Right cardiac atrium (tissue), 5 donors: ENCODE measurements at regions not wholly inside any gene's neighbourhood (a gene's known extent, or its start where the extent isn't known, plus 50 kb on each side); places are given as distances from the start of the nearest gene placed in this dataset.
A peak's percentile ranks its signal among the peaks of the same experiment; 100 is the strongest.

Experiments used
- ATAC-seq, 2 donors: fragments of 200-7000 bp; cut with Tn5 transposase; one replicate each; pipeline versions ENCODE4 v1.8.0 to v1.9.1; 2020; ENCODE audit warnings: moderate library complexity in 2 of 2, mild to moderate bottlenecking in 1 of 2
- DNase-seq, 3 donors: peaks; one replicate each; pipeline ENCODE4 v3.0.0-alpha.2; 2020
- H3K27ac ChIP-seq: one replicate; pipeline ENCODE4 v1.5.1; 2013; ENCODE audit warnings: mild to moderate bottlenecking, low read length, control low read depth, moderate library complexity
- H3K27me3 ChIP-seq: one replicate; pipeline ENCODE4 v1.6.1; 2013; ENCODE audit not compliant: control insufficient read depth, insufficient read depth
- H3K4me1 ChIP-seq: one replicate; pipeline ENCODE4 v1.6.1; 2013; ENCODE audit warnings: low read length; ENCODE audit not compliant: control insufficient read depth, insufficient read depth
- H3K4me3 ChIP-seq: one replicate; pipeline ENCODE4 v1.5.1; 2013; ENCODE audit warnings: low read length, control low read depth
- H3K9me3 ChIP-seq: one replicate; pipeline ENCODE4 v1.6.1; 2013; ENCODE audit warnings: low read length; ENCODE audit not compliant: control insufficient read depth
- WGBS: extraction: QIAGEN DNeasy Blood & Tissue Kit; methylation state at CpG from one replicate; pipeline ENCODE4 v1.1.7; 2013; 5-methylcytosine and 5-hydroxymethylcytosine counted together
- intact Hi-C, 4 donors: fragments of 100-400 bp; cut with DNase I; formaldehyde crosslinking; loops; one replicate each; pipeline versions ENCODE4 v1.11.0 to v1.14.0; 2022 to 2023
- donor health status: healthy with polysubstance abuse.
- donor health status: DM: no; HTN: yes; CAD: no.
- donor health status: DM: no; HTN: no; CAD: no.
- donor health status: DM: no; HTN: yes; CAD: no; lungs with severe emphysema.
- donor health status: DM: yes; HTN: yes; CAD: no.

GRCh38 chr3:31275038-31275572 lies 257.6 kb upstream of the STT3B start:
- H3K4me3 ChIP-seq, result no peak overlapping the region
- DNase-seq, result no peak
- H3K4me1 ChIP-seq, result peaks cover 2% of the 10 kb centered on the region
- H3K27me3 ChIP-seq, result no peaks in the 10 kb centered on the region
- 40% methylated on average over 3 of the region's 3 CpGs for WGBS
- H3K27ac ChIP-seq, result no peak overlapping the region
- ATAC-seq, result peak in 1 of 2 donors; percentile 39
- H3K9me3 ChIP-seq, result no peaks in the 10 kb centered on the region
- intact Hi-C loops, result no loop called here

- peaks cover 2% of the 10 kb centered on the region for H3K4me1 ChIP-seq
- H3K9me3 ChIP-seq, result no peaks in the 10 kb centered on the region
- ATAC-seq (no peak), DNase-seq (no peak)
- no peak overlapping the region for H3K27ac ChIP-seq
- no peak overlapping the region for H3K4me3 ChIP-seq
- intact Hi-C loops, result no loop called here
- H3K27me3 ChIP-seq, result no peaks in the 10 kb centered on the region
- WGBS, result 82% methylated on average over 3 of the region's 3 CpGs
Measured at GRCh38 chr3:31275583-31275982, 257.1 kb upstream of the STT3B start.

- H3K4me3 ChIP-seq, result no peak overlapping the region
- H3K27me3 ChIP-seq, result no peaks in the 10 kb centered on the region
- WGBS, result 24% methylated on average over 2 of the region's 2 CpGs
- intact Hi-C loops, result no loop called here
- ATAC-seq (peak; percentile 29 to 49), DNase-seq (no peak)
- no peak overlapping the region for H3K27ac ChIP-seq
- H3K9me3 ChIP-seq, result no peaks in the 10 kb centered on the region
- H3K4me1 ChIP-seq, result peaks cover 2% of the 10 kb centered on the region
Measured at GRCh38 chr3:31277582-31277981, 255.1 kb upstream of the STT3B start.

- Histone ChIP-seq H3K4me3 (no peak overlapping the region), H3K27ac (no peak overlapping the region), H3K4me1 (peaks cover 2% of the 10 kb centered on the region), H3K9me3 (no peaks in the 10 kb centered on the region), H3K27me3 (no peaks in the 10 kb centered on the region)
- DNase-seq (no peak), ATAC-seq (no peak)
- intact Hi-C loops, result no loop called here
- 96% methylated on average over 5 of the region's 5 CpGs for WGBS
Measured at GRCh38 chr3:31278532-31278931, 254.2 kb upstream of the STT3B start.

- H3K27ac ChIP-seq, result no peak overlapping the region
- WGBS, result 36% methylated on average over 1 of the region's 1 CpG
Measured at GRCh38 chr3:31284776-31285175, 247.9 kb upstream of the STT3B start.

DNA sequence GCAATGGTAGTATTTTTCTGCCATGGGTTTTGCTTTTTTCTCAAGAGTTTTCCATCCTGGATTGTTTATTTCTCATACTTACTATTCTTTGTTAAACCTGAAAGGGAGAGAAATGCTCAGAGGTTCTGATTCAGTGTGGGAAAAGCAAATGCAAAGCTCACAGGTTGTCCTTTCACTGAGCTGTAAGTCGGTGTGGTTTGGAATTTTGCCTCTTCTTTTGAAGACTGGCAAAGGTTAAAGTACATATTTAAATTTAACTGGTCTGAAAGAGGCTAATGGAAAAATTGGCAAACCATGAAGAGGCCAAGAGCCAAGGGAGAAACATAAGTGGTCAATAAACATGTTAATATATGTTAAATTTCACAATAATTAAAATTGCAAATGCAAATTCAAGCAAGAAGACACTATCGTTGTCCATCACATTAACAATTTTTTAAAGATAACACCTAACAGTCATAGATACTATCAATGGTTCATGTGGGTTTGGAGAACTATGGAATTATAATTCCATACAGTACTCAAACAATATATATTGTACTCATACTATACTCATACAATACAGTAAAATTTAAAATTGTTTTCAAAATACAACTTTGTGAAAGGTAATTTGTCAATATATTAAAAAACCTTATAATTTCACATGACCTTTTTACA lies 246.8 kb upstream of the STT3B start:
- no peak for DNase-seq
- Histone ChIP-seq H3K4me1 (no peaks in the 10 kb centered on the region), H3K27ac (no peak overlapping the region), H3K27me3 (no peaks in the 10 kb centered on the region), H3K4me3 (no peak overlapping the region), H3K9me3 (no peaks in the 10 kb centered on the region)
- intact Hi-C loops, result no loop called here
- no peak for ATAC-seq
- WGBS, result 92% methylated on average over 2 of the region's 2 CpGs

More at GRCh38 chr3:31284776-31285175, 247.9 kb upstream of the STT3B start:
- no peaks in the 10 kb centered on the region for H3K9me3 ChIP-seq
- DNase-seq, result no peak
- no peaks in the 10 kb centered on the region for H3K27me3 ChIP-seq
- no peaks in the 10 kb centered on the region for H3K4me1 ChIP-seq
- no peak overlapping the region for H3K4me3 ChIP-seq
- intact Hi-C loops, result no loop called here
- no peak for ATAC-seq

GRCh38 chr3:31288224-31288623 lies 244.5 kb upstream of the STT3B start:
- intact Hi-C loops, result no loop called here
- H3K4me1 ChIP-seq, result no peaks in the 10 kb centered on the region
- DNase-seq, result no peak
- H3K27me3 ChIP-seq, result no peaks in the 10 kb centered on the region
- WGBS, result 89% methylated on average over 9 of the region's 9 CpGs
- H3K4me3 ChIP-seq, result no peak overlapping the region
- ATAC-seq, result peak in 1 of 2 donors; percentile 16
- H3K27ac ChIP-seq, result no peak overlapping the region
- no peaks in the 10 kb centered on the region for H3K9me3 ChIP-seq

GRCh38 chr3:31288641-31289100 lies 244.1 kb upstream of the STT3B start:
- WGBS, result 55% methylated on average over 8 of the region's 8 CpGs
- H3K9me3 ChIP-seq, result no peaks in the 10 kb centered on the region
- intact Hi-C loops, result no loop called here
- no peak overlapping the region for H3K4me3 ChIP-seq
- H3K27ac ChIP-seq, result no peak overlapping the region
- DNase-seq, result peak in 2 of 3 donors; percentile 55 to 62
- ATAC-seq, result peak; percentile 56 to 96
- no peaks in the 10 kb centered on the region for H3K4me1 ChIP-seq
- no peaks in the 10 kb centered on the region for H3K27me3 ChIP-seq

- H3K4me3 ChIP-seq, result no peak overlapping the region
Measured at GRCh38 chr3:31289584-31289983, 243.1 kb upstream of the STT3B start.

DNA sequence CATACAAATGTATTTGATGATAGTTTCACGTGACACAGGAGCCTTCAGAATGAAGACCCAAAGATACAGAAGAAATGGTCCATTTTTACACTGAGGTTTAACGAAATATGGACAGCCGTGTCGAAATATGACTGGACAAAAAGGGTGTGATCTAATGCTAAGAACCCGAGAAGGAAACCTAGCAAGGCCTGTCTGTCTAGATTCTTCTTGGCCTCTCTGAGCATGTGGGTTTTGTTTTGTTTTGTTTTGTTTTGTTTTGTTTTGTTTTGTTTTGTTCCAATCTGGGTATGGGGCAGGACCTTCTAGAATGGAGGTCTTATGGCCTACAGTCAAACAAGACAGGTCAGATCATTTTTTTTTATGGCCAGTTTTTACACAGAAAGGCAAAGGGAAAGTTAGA lies 242.7 kb upstream of the STT3B start:
- 95% methylated on average over 5 of the region's 5 CpGs for WGBS

More at GRCh38 chr3:31289584-31289983, 243.1 kb upstream of the STT3B start:
- 44% methylated on average over 4 of the region's 4 CpGs for WGBS
- H3K27ac ChIP-seq, result no peak overlapping the region
- no peaks in the 10 kb centered on the region for H3K4me1 ChIP-seq
- no peaks in the 10 kb centered on the region for H3K27me3 ChIP-seq
- ATAC-seq, result no peak
- no peak for DNase-seq
- H3K9me3 ChIP-seq, result no peaks in the 10 kb centered on the region
- intact Hi-C loops, result no loop called here

GRCh38 chr3:31291818-31292217 lies 240.9 kb upstream of the STT3B start:
- Histone ChIP-seq H3K4me3 (no peak overlapping the region), H3K4me1 (no peaks in the 10 kb centered on the region), H3K27ac (no peak overlapping the region), H3K27me3 (no peaks in the 10 kb centered on the region), H3K9me3 (no peaks in the 10 kb centered on the region)
- intact Hi-C loops, result no loop called here
- ATAC-seq (no peak), DNase-seq (no peak)
- WGBS, result 92% methylated on average over 3 of the region's 3 CpGs

More for the DNA sequence above, 242.7 kb upstream of the STT3B start:
- ATAC-seq, result no peak
- no peak overlapping the region for H3K27ac ChIP-seq
- no peaks in the 10 kb centered on the region for H3K4me1 ChIP-seq
- DNase-seq, result no peak
- intact Hi-C loops, result no loop called here
- no peak overlapping the region for H3K4me3 ChIP-seq
- H3K27me3 ChIP-seq, result no peaks in the 10 kb centered on the region
- no peaks in the 10 kb centered on the region for H3K9me3 ChIP-seq
